ENCODE measurements at regions not wholly inside any gene's neighbourhood (a gene's known extent, or its start where the extent isn't known, plus 50 kb on each side); places are given as distances from the start of the nearest gene placed in this dataset.

- no peaks in the 10 kb centered on the region for H3K4me1 ChIP-seq (ENCODE audit: low read length)
- H3K36me3 ChIP-seq (ENCODE audit: insufficient read depth, low read length): no peaks in the 10 kb centered on the region
- no peaks in the 10 kb centered on the region for H3K9me3 ChIP-seq (ENCODE audit: low read length)
- H3K27me3 ChIP-seq (ENCODE audit: low read length): no peaks in the 10 kb centered on the region
- no peaks in the 10 kb centered on the region for H3K9me2 ChIP-seq (replicated peaks; ENCODE audit: insufficient read depth, low read length)
- no peak for DNase-seq
- no peak overlapping the region for H2AFZ ChIP-seq (ENCODE audit: low read length)
- H4K20me1 ChIP-seq (ENCODE audit: insufficient read depth, low read depth, low read length): no peaks in the 10 kb centered on the region
- H3K4me2 ChIP-seq (ENCODE audit: low read depth, low read length, poor library complexity, severe bottlenecking): no peak overlapping the region
- no peaks in the 10 kb centered on the region for H3K79me2 ChIP-seq (ENCODE audit: low read length)
- no peak overlapping the region for H3K9ac ChIP-seq (ENCODE audit: low read length)
- no peak overlapping the region for H3K27ac ChIP-seq (ENCODE audit: low read length)
- H3K4me3 ChIP-seq (ENCODE audit: low read length): no peak overlapping the region
Measured at GRCh38 chr6:113565306-113565705, 291.8 kb upstream of the MARCKS start.

DNA sequence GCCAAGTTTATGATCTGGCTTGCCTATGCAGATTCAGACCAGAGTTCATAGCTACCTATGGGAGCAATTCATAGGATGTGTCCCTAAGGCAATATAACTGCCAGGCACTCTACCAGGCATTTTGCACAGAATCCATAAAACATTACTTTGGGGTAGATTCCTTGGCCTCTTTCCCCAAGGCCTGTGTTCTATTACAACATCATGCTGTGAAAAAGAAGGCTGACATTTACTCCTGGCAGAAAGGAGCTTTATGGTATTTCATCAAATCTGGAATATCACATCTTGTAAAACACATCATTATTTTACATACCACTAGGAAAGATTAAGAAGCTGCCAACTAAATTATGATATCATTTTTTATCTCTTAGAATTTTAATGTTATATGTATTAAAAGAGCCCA lies 287.0 kb upstream of the MARCKS start:
- H4K20me1 ChIP-seq (ENCODE audit: insufficient read depth, low read depth, low read length): no peaks in the 10 kb centered on the region
- H3K9me2 ChIP-seq (replicated peaks; ENCODE audit: insufficient read depth, low read length): no peaks in the 10 kb centered on the region
- no peak overlapping the region for H2AFZ ChIP-seq (ENCODE audit: low read length)
- no peak overlapping the region for H3K9ac ChIP-seq (ENCODE audit: low read length)
- H3K4me1 ChIP-seq (ENCODE audit: low read length): no peaks in the 10 kb centered on the region
- no peak for DNase-seq
- H3K79me2 ChIP-seq (ENCODE audit: low read length): no peaks in the 10 kb centered on the region
- no peaks in the 10 kb centered on the region for H3K9me3 ChIP-seq (ENCODE audit: low read length)
- H3K27ac ChIP-seq (ENCODE audit: low read length): no peak overlapping the region
- H3K4me3 ChIP-seq (ENCODE audit: low read length): no peak overlapping the region
- no peaks in the 10 kb centered on the region for H3K36me3 ChIP-seq (ENCODE audit: insufficient read depth, low read length)
- H3K4me2 ChIP-seq (ENCODE audit: low read depth, low read length, poor library complexity, severe bottlenecking): no peak overlapping the region
- H3K27me3 ChIP-seq (ENCODE audit: low read length): no peaks in the 10 kb centered on the region

DNA sequence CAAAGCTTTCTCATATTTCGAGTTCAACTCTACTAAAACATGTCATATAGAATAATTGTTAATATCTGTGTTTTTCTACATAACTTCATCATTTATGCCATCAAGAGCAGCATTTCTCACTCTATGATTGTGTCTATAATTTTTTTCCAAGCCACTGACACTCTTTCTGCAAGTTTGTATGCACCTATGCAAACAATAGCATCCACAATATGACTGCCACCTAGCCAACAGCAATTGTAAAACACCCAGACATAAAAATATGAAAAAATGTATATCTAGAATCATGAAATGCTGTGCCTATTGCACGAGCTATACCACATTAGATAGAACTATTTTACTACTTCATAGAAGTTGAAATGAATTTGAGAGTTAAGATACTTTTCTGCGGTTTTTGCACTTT lies 286.5 kb upstream of the MARCKS start:
- Histone ChIP-seq H3K9me3 (ENCODE audit: low read length) (no peaks in the 10 kb centered on the region), H3K9me2 (replicated peaks; ENCODE audit: insufficient read depth, low read length) (no peaks in the 10 kb centered on the region), H3K4me2 (ENCODE audit: low read depth, low read length, poor library complexity, severe bottlenecking) (no peak overlapping the region), H4K20me1 (ENCODE audit: insufficient read depth, low read depth, low read length) (no peaks in the 10 kb centered on the region), H3K27ac (ENCODE audit: low read length) (no peak overlapping the region), H3K4me1 (ENCODE audit: low read length) (no peaks in the 10 kb centered on the region), H2AFZ (ENCODE audit: low read length) (no peak overlapping the region), H3K4me3 (ENCODE audit: low read length) (no peak overlapping the region), H3K9ac (ENCODE audit: low read length) (no peak overlapping the region), H3K27me3 (ENCODE audit: low read length) (no peaks in the 10 kb centered on the region), H3K79me2 (ENCODE audit: low read length) (no peaks in the 10 kb centered on the region), H3K36me3 (ENCODE audit: insufficient read depth, low read length) (no peaks in the 10 kb centered on the region)
- DNase-seq: no peak

DNA sequence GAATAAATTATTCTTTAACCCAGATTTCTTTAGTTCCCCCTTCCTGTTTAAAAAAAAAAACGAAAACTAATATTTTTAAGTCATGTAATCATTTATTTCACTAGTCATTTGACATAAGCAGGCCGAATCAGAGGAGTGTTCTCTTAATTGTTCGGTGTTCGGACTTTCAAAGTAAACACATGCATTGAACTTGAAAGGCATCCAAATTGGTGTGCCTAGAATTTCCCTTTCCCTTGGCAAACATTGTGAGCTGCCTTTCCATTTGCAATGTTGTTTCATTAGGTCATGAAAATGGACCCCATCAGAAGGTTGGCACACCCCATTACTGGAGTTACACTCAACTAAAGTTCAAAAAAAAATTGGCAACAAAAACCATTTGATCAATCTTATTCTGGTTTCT lies 283.0 kb upstream of the MARCKS start:
- no peaks in the 10 kb centered on the region for H3K27me3 ChIP-seq (ENCODE audit: low read length)
- H3K36me3 ChIP-seq (ENCODE audit: insufficient read depth, low read length): no peaks in the 10 kb centered on the region
- no peaks in the 10 kb centered on the region for H4K20me1 ChIP-seq (ENCODE audit: insufficient read depth, low read depth, low read length)
- no peaks in the 10 kb centered on the region for H3K79me2 ChIP-seq (ENCODE audit: low read length)
- H2AFZ ChIP-seq (ENCODE audit: low read length): no peak overlapping the region
- no peak overlapping the region for H3K4me2 ChIP-seq (ENCODE audit: low read depth, low read length, poor library complexity, severe bottlenecking)
- no peaks in the 10 kb centered on the region for H3K9me3 ChIP-seq (ENCODE audit: low read length)
- H3K4me1 ChIP-seq (ENCODE audit: low read length): no peaks in the 10 kb centered on the region
- no peaks in the 10 kb centered on the region for H3K9me2 ChIP-seq (replicated peaks; ENCODE audit: insufficient read depth, low read length)
- no peak overlapping the region for H3K27ac ChIP-seq (ENCODE audit: low read length)
- no peak overlapping the region for H3K9ac ChIP-seq (ENCODE audit: low read length)
- no peak for DNase-seq
- H3K4me3 ChIP-seq (ENCODE audit: low read length): no peak overlapping the region

DNA sequence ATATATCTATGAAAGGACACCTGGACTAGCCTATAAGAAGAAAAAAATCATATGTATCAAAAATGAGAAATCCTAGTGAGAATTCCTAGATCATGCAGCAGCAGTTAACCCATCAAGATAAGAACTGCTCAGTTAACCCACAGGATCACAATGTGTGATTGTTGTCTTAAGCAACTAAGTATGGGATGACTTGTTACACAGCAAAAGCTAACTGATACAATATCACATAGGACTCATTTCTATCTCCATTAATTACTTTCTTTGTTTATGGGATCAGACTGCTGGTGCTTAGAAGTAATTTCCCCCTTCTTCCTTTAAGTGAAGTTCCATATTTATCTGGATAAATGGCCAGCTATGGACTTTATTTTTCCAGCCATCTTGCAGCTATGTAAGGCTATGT lies 280.8 kb upstream of the MARCKS start:
- DNase-seq: no peak
- no peak overlapping the region for H2AFZ ChIP-seq (ENCODE audit: low read length)
- no peak overlapping the region for H3K4me2 ChIP-seq (ENCODE audit: low read depth, low read length, poor library complexity, severe bottlenecking)
- no peak overlapping the region for H3K9ac ChIP-seq (ENCODE audit: low read length)
- no peaks in the 10 kb centered on the region for H3K79me2 ChIP-seq (ENCODE audit: low read length)
- H3K4me1 ChIP-seq (ENCODE audit: low read length): no peaks in the 10 kb centered on the region
- no peak overlapping the region for H3K4me3 ChIP-seq (ENCODE audit: low read length)
- no peaks in the 10 kb centered on the region for H3K27me3 ChIP-seq (ENCODE audit: low read length)
- H3K27ac ChIP-seq (ENCODE audit: low read length): no peak overlapping the region
- H3K9me2 ChIP-seq (replicated peaks; ENCODE audit: insufficient read depth, low read length): no peaks in the 10 kb centered on the region
- no peaks in the 10 kb centered on the region for H3K36me3 ChIP-seq (ENCODE audit: insufficient read depth, low read length)
- no peaks in the 10 kb centered on the region for H4K20me1 ChIP-seq (ENCODE audit: insufficient read depth, low read depth, low read length)
- H3K9me3 ChIP-seq (ENCODE audit: low read length): no peaks in the 10 kb centered on the region

GRCh38 chr6:113578691-113579090 lies 278.5 kb upstream of the MARCKS start:
- Histone ChIP-seq H2AFZ (ENCODE audit: low read length) (no peak overlapping the region), H3K79me2 (ENCODE audit: low read length) (no peaks in the 10 kb centered on the region), H3K9me3 (ENCODE audit: low read length) (no peaks in the 10 kb centered on the region), H3K4me1 (ENCODE audit: low read length) (no peaks in the 10 kb centered on the region), H3K27me3 (ENCODE audit: low read length) (no peaks in the 10 kb centered on the region), H3K4me2 (ENCODE audit: low read depth, low read length, poor library complexity, severe bottlenecking) (no peak overlapping the region), H3K9ac (ENCODE audit: low read length) (no peak overlapping the region), H3K36me3 (ENCODE audit: insufficient read depth, low read length) (no peaks in the 10 kb centered on the region), H3K9me2 (replicated peaks; ENCODE audit: insufficient read depth, low read length) (no peaks in the 10 kb centered on the region), H4K20me1 (ENCODE audit: insufficient read depth, low read depth, low read length) (no peaks in the 10 kb centered on the region), H3K4me3 (ENCODE audit: low read length) (no peak overlapping the region), H3K27ac (ENCODE audit: low read length) (no peak overlapping the region)
- DNase-seq: no peak

DNA sequence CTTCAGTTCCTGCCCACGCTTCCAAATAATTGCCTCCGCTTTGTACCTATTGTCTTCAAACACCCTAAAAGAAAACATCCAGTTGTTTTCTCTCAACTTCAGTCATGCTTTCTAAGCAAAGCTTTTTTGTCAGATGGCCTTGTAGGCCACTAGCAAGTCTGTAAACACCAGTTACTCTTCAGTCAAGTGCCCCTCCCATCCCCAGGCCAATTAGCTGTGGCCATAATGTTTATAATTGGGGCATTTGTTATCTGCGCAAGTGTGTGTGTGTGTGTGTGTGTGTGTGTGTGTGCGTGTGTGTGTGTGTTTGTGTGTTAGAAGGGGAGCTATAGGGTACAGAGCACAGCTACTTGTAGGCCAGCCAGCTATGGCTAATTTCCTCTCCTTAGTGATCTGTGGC lies 272.4 kb upstream of the MARCKS start:
- Histone ChIP-seq H3K4me2 (ENCODE audit: low read depth, low read length, poor library complexity, severe bottlenecking) (no peak overlapping the region), H3K27ac (ENCODE audit: low read length) (no peak overlapping the region), H3K9ac (ENCODE audit: low read length) (no peak overlapping the region), H3K36me3 (ENCODE audit: insufficient read depth, low read length) (no peaks in the 10 kb centered on the region), H3K4me1 (ENCODE audit: low read length) (no peaks in the 10 kb centered on the region), H3K4me3 (ENCODE audit: low read length) (no peak overlapping the region), H2AFZ (ENCODE audit: low read length) (no peak overlapping the region), H3K79me2 (ENCODE audit: low read length) (no peaks in the 10 kb centered on the region), H3K9me3 (ENCODE audit: low read length) (no peaks in the 10 kb centered on the region), H3K27me3 (ENCODE audit: low read length) (no peaks in the 10 kb centered on the region), H3K9me2 (replicated peaks; ENCODE audit: insufficient read depth, low read length) (no peaks in the 10 kb centered on the region), H4K20me1 (ENCODE audit: insufficient read depth, low read depth, low read length) (no peaks in the 10 kb centered on the region)
- no peak for DNase-seq

DNA sequence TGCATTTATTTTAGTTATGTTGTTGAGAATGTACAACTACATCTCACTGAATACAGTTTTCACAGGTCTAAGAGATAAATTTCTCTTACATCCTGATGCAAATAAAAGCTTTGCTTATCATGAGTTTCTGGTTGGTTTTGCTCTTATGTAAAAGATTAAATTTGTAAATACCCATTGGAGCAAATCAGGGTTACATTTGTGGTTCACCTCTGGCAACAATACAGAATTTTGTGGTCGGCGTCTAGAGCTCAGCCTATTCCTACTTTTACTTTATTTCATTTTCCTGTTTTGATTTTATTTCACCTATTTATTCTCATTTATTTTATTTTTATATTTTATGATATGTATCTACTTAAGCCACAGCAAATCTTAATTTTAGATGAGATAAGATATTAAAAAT lies 271.9 kb upstream of the MARCKS start:
- no peak overlapping the region for H3K9ac ChIP-seq (ENCODE audit: low read length)
- no peaks in the 10 kb centered on the region for H3K4me1 ChIP-seq (ENCODE audit: low read length)
- H3K4me3 ChIP-seq (ENCODE audit: low read length): no peak overlapping the region
- H3K4me2 ChIP-seq (ENCODE audit: low read depth, low read length, poor library complexity, severe bottlenecking): no peak overlapping the region
- no peaks in the 10 kb centered on the region for H3K27me3 ChIP-seq (ENCODE audit: low read length)
- no peaks in the 10 kb centered on the region for H4K20me1 ChIP-seq (ENCODE audit: insufficient read depth, low read depth, low read length)
- H3K36me3 ChIP-seq (ENCODE audit: insufficient read depth, low read length): no peaks in the 10 kb centered on the region
- DNase-seq: no peak
- H3K79me2 ChIP-seq (ENCODE audit: low read length): no peaks in the 10 kb centered on the region
- no peaks in the 10 kb centered on the region for H3K9me3 ChIP-seq (ENCODE audit: low read length)
- H2AFZ ChIP-seq (ENCODE audit: low read length): no peak overlapping the region
- no peak overlapping the region for H3K27ac ChIP-seq (ENCODE audit: low read length)
- H3K9me2 ChIP-seq (replicated peaks; ENCODE audit: insufficient read depth, low read length): no peaks in the 10 kb centered on the region

DNA sequence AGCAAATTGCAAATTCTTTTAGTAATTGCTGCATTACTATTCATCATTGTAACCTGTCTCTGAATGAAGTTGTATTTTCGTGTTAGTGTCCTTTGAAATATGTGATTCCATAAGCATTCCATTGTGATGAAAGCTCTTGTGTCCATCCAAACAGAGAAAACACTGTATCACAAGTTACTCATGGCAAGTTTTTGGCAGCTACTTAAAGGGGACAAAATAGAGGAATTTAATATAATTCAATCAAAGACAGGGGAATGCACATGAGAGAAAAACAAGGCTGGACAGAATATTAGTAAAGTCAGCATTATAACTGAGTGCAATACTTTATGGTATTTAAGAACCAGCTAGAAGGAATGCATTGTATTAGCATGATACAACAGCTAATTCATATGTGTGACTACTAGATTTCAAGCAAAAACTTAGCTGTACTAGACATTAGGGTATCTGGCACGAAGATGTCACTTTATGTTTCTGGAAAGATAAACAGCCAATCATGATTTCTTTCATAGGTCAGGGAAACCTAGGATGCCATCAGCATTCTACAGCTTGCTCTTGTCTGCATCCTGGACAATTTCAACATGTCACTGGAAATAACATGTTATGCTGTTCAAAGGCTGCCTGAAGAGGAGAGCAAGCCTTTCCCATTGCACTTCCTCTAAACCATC lies 270.6 kb upstream of the MARCKS start:
- H3K27ac ChIP-seq (ENCODE audit: low read length): no peak overlapping the region
- H3K79me2 ChIP-seq (ENCODE audit: low read length): no peaks in the 10 kb centered on the region
- no peak for DNase-seq
- H4K20me1 ChIP-seq (ENCODE audit: insufficient read depth, low read depth, low read length): no peaks in the 10 kb centered on the region
- H3K27me3 ChIP-seq (ENCODE audit: low read length): no peaks in the 10 kb centered on the region
- no peak overlapping the region for H3K4me3 ChIP-seq (ENCODE audit: low read length)
- H3K9me3 ChIP-seq (ENCODE audit: low read length): no peaks in the 10 kb centered on the region
- no peaks in the 10 kb centered on the region for H3K4me1 ChIP-seq (ENCODE audit: low read length)
- H3K9ac ChIP-seq (ENCODE audit: low read length): no peak overlapping the region
- no peak overlapping the region for H2AFZ ChIP-seq (ENCODE audit: low read length)
- no peak overlapping the region for H3K4me2 ChIP-seq (ENCODE audit: low read depth, low read length, poor library complexity, severe bottlenecking)
- H3K9me2 ChIP-seq (replicated peaks; ENCODE audit: insufficient read depth, low read length): no peaks in the 10 kb centered on the region
- no peaks in the 10 kb centered on the region for H3K36me3 ChIP-seq (ENCODE audit: insufficient read depth, low read length)

Data from Karpas-422 (cell line).